Endothelial cell of umbilical vein (primary cell): ENCODE measurements at regions not wholly inside any gene's neighbourhood (a gene's known extent, or its start where the extent isn't known, plus 50 kb on each side); places are given as distances from the start of the nearest gene placed in this dataset.

Source experiments
- BruUV-seq: library from RNA; stranded (reverse); fragments of 400-500 nt; replicated peaks from 2 replicates; lab custom pipeline; 2021; lab: Mats Ljungman, UMichigan
- CTCF ChIA-PET: fragments of 300-600, 350-600 bp; sonication (Branson Sonifier 250); formaldehyde crosslinking; loops from one replicate; lab custom pipeline; 2021; ENCODE audit warnings: antibody characterized with exemption, inconsistent platforms; lab: Charles Lee
- POLR2A ChIA-PET: fragments of 300-600, 350-600 bp; sonication (Branson Sonifier 250); formaldehyde crosslinking; loops from one replicate; lab custom pipeline; 2021; ENCODE audit warnings: antibody characterized with exemption, inconsistent platforms; lab: Charles Lee
- DNase-seq: peaks from one replicate; pipeline ENCODE4 v3.0.0-alpha.2; 2011; ENCODE audit warnings: low read depth, low spot score
- FAIRE-seq: peaks from 2 replicates; lab custom pipeline; 2011; peaks lifted over from hg19 to GRCh38; lab: Jason Lieb, UNC
- H2AFZ ChIP-seq: 2 replicates; pipeline ENCODE4 v1.6.0; 2012; ENCODE audit warnings: low read depth, low read length, control low read depth, inconsistent platforms
- H3K27ac ChIP-seq: 2 replicates; pipeline ENCODE4 v1.5.1; 2011; ENCODE audit warnings: low read depth, mild to moderate bottlenecking, control low read depth, low read length, moderate library complexity; ENCODE audit not compliant: insufficient read depth
- H3K27me3 ChIP-seq, 2 experiments: 2 replicates each; pipeline versions ENCODE4 v1.6.0 to v1.6.1; 2011; ENCODE audit warnings: low read length in 2 of 2, mixed read lengths in 1 of 2; ENCODE audit not compliant: control insufficient read depth in 2 of 2, insufficient read depth in 2 of 2
- H3K36me3 ChIP-seq, 2 experiments: 2 replicates in 1 of 2; 3 replicates in 1 of 2; pipeline ENCODE4 v1.5.1; 2011; ENCODE audit warnings: low read length in 2 of 2, mild to moderate bottlenecking in 1 of 2, moderate library complexity in 1 of 2; ENCODE audit not compliant: control insufficient read depth in 2 of 2, insufficient read depth in 2 of 2; ENCODE audit errors: extremely low read depth in 1 of 2
- H3K4me1 ChIP-seq: 3 replicates; pipeline ENCODE4 v1.5.1; 2011; ENCODE audit warnings: mild to moderate bottlenecking, low read length; ENCODE audit not compliant: control insufficient read depth, insufficient read depth; ENCODE audit errors: extremely low read depth
- H3K4me2 ChIP-seq: 2 replicates; pipeline ENCODE4 v1.6.1; 2011; ENCODE audit warnings: low read length, control low read depth, mixed read lengths; ENCODE audit not compliant: insufficient read depth
- H3K4me3 ChIP-seq, 3 experiments: fragments of 200-600 bp in 1 of 3; sonication (generic), shearing (Covaris generic) in 1 of 3; replicated peaks in 1 of 3; 2 replicates each; pipeline ENCODE4 v1.5.1; 2011 to 2016; ENCODE audit warnings: control low read depth in 3 of 3, low read length in 3 of 3, mild to moderate bottlenecking in 2 of 3, inconsistent platforms in 1 of 3, low read depth in 1 of 3, moderate library complexity in 1 of 3; ENCODE audit not compliant: insufficient read depth in 1 of 3
- H3K79me2 ChIP-seq: 2 replicates; pipeline ENCODE4 v1.6.0; 2012; ENCODE audit warnings: low read length, inconsistent platforms; ENCODE audit not compliant: control insufficient read depth, insufficient read depth
- H3K9ac ChIP-seq: replicated peaks from 2 replicates; pipeline ENCODE3; 2011; ENCODE audit warnings: low read length, control low read depth; ENCODE audit not compliant: insufficient read depth; ENCODE audit errors: extremely low read depth
- H3K9me1 ChIP-seq: replicated peaks from 3 replicates; pipeline ENCODE4 v1.6.0; 2011; ENCODE audit warnings: mild to moderate bottlenecking, low read length; ENCODE audit not compliant: control insufficient read depth, insufficient read depth; ENCODE audit errors: extremely low read depth
- H3K9me3 ChIP-seq: replicated peaks from 2 replicates; pipeline ENCODE4 v1.5.1; 2012; ENCODE audit warnings: low read length, inconsistent platforms; ENCODE audit not compliant: control insufficient read depth, insufficient read depth
- H4K20me1 ChIP-seq: replicated peaks from 2 replicates; pipeline ENCODE3; 2011; ENCODE audit warnings: mild to moderate bottlenecking, low read length; ENCODE audit not compliant: control insufficient read depth, insufficient read depth; ENCODE audit errors: extremely low read depth
- CTCF ChIP-seq, 2 donors: IDR thresholded peaks; 1 replicate in 1 of 2; 2 replicates in 1 of 2; pipeline ENCODE4 v1.5.1; 2011; ENCODE audit warnings: low read length in 2 of 2, mild to moderate bottlenecking in 2 of 2, moderate library complexity in 2 of 2, control low read depth in 1 of 2, inconsistent platforms in 1 of 2, low read depth in 1 of 2; ENCODE audit not compliant: insufficient read depth in 1 of 2; ENCODE audit errors: extremely low read depth in 1 of 2
- EZH2 ChIP-seq: IDR thresholded peaks from 2 replicates; pipeline ENCODE4 v1.6.1; 2012; ENCODE audit warnings: borderline replicate concordance, low read depth, mild to moderate bottlenecking, moderate library complexity, low read length, inconsistent platforms; ENCODE audit not compliant: severe bottlenecking
- FOS ChIP-seq: IDR thresholded peaks from 2 replicates; pipeline ENCODE4 v1.6.1; 2011; ENCODE audit warnings: mild to moderate bottlenecking, low read length, moderate library complexity, borderline replicate concordance; ENCODE audit not compliant: insufficient read depth
- GATA2 ChIP-seq: IDR thresholded peaks from 2 replicates; pipeline ENCODE4 v1.7.0; 2011; ENCODE audit warnings: low read depth, mild to moderate bottlenecking, moderate library complexity, mixed read lengths, low read length; ENCODE audit not compliant: insufficient read length, insufficient read depth
- JUN ChIP-seq: IDR thresholded peaks from 2 replicates; pipeline ENCODE4 v1.6.1; 2011; ENCODE audit warnings: borderline replicate concordance, low read depth; ENCODE audit not compliant: insufficient read length, insufficient read depth
- MAX ChIP-seq: IDR thresholded peaks from 2 replicates; pipeline ENCODE4 v1.6.1; 2011; ENCODE audit not compliant: insufficient read depth, insufficient read length
- MYC ChIP-seq: IDR thresholded peaks from one replicate; pipeline ENCODE4 v1.6.1; 2011; ENCODE audit warnings: mild to moderate bottlenecking, low read depth, low read length
- POLR2A ChIP-seq: IDR thresholded peaks from 2 replicates; pipeline ENCODE4 v1.6.1; 2012; ENCODE audit warnings: low read depth, mild to moderate bottlenecking, control low read depth, low read length
- POLR2AphosphoS5 ChIP-seq: IDR thresholded peaks from 2 replicates; pipeline ENCODE4 v1.6.1; 2012; ENCODE audit warnings: low read depth, mild to moderate bottlenecking, control low read depth, low read length, moderate library complexity; ENCODE audit not compliant: insufficient read depth
- dilution Hi-C: fragments of 300-500 bp; cut with MboI; formaldehyde crosslinking; loops from one replicate; pipeline ENCODE4 v1.15.0; 2019; ENCODE audit warnings: low sequenced_read_pairs; ENCODE audit not compliant: extremely low pct_ligation_motif_present
- intact Hi-C: fragments of 100-400 bp; cut with micrococcal nuclease; formaldehyde crosslinking; loops from one replicate; pipeline ENCODE4 v1.10.0; 2022

GRCh38 chr4:162683659-162684370 is 482.9 kb downstream of the NAF1 start:
- H3K4me1 ChIP-seq = no peaks in the 10 kb centered on the region
- no peak overlapping the region for H2AFZ ChIP-seq
- no peak overlapping the region for H3K4me2 ChIP-seq
- H3K27ac ChIP-seq = no peak overlapping the region
- ChIA-PET POLR2A (no interaction called here), CTCF (no interaction called here)
- FAIRE-seq (no peak), DNase-seq (no peak)
- no peaks in the 10 kb centered on the region for H3K27me3 ChIP-seq
- H3K4me3 ChIP-seq = no peak overlapping the region
- intact Hi-C loops = no loop called here
- H3K9ac ChIP-seq = no peak overlapping the region
- no peaks in the 10 kb centered on the region for H3K79me2 ChIP-seq
- no TSS peak for BruUV-seq
- dilution Hi-C loops = no loop called here
- H3K36me3 ChIP-seq = no peaks in the 10 kb centered on the region
- H4K20me1 ChIP-seq = no peaks in the 10 kb centered on the region
- no peaks in the 10 kb centered on the region for H3K9me1 ChIP-seq
- H3K9me3 ChIP-seq = peaks cover 2% of the 10 kb centered on the region
- TF ChIP-seq FOS = no peak
- no peak for TF ChIP-seq MYC
- TF ChIP-seq POLR2A = no peak
- no peak for TF ChIP-seq JUN
- no peak for TF ChIP-seq CTCF (IDR thresholded peaks at IDR 0.05; ENCODE audit: extremely low read depth in 1 of 2, insufficient read depth in 1 of 2, low read depth in 1 of 2, low read length in 2 of 2)
- no peak for TF ChIP-seq GATA2
- no peak for TF ChIP-seq EZH2
- no peak for TF ChIP-seq POLR2AphosphoS5
- no peak for TF ChIP-seq MAX
